HCT116 (cell line): ENCODE measurements at regions not wholly inside any gene's neighbourhood (a gene's known extent, or its start where the extent isn't known, plus 50 kb on each side); places are given as distances from the start of the nearest gene placed in this dataset.

Source experiments
- EZH2 ChIP-seq: fragments of 200-600 bp; sonication (generic); IDR thresholded peaks from 2 replicates; pipeline ENCODE4 v1.6.1; 2017; ENCODE audit warnings: antibody characterized with exemption, mixed run types
- POLR2AphosphoS5 ChIP-seq: IDR thresholded peaks from 2 replicates; pipeline ENCODE4 v1.6.1; 2011; ENCODE audit warnings: mild to moderate bottlenecking, low read depth, low read length, moderate library complexity
- YY1 ChIP-seq: IDR thresholded peaks from 2 replicates; pipeline ENCODE4 v1.6.1; 2011; ENCODE audit warnings: low read length, low read depth, moderate library complexity, mild to moderate bottlenecking; ENCODE audit not compliant: insufficient replicate concordance; ENCODE audit errors: extremely low read depth
- ZBTB33 ChIP-seq: IDR thresholded peaks from 2 replicates; pipeline ENCODE4 v1.6.1; 2011; ENCODE audit warnings: mild to moderate bottlenecking, low read length, moderate library complexity; ENCODE audit not compliant: insufficient replicate concordance; ENCODE audit errors: extremely low read depth
- TF ChIP-seq, protein P1 (sequence below), 3 experiments: fragments of 200-600 bp in 1 of 3; sonication (generic) in 1 of 3; IDR thresholded peaks in 2 of 3; conservative IDR thresholded peaks in 1 of 3; 2 replicates each; pipeline ENCODE4 v1.5.1; 2012 to 2017; ENCODE audit warnings: low read depth in 2 of 3, low read length in 2 of 3, antibody characterized with exemption in 1 of 3, borderline replicate concordance in 1 of 3, control low read depth in 1 of 3, mild to moderate bottlenecking in 1 of 3, mixed read lengths in 1 of 3, mixed run types in 1 of 3, moderate library complexity in 1 of 3; ENCODE audit not compliant: insufficient read depth in 1 of 3
- TF ChIP-seq, protein P2 (sequence below): IDR thresholded peaks from 2 replicates; pipeline ENCODE4 v1.6.1; 2012

DNA sequence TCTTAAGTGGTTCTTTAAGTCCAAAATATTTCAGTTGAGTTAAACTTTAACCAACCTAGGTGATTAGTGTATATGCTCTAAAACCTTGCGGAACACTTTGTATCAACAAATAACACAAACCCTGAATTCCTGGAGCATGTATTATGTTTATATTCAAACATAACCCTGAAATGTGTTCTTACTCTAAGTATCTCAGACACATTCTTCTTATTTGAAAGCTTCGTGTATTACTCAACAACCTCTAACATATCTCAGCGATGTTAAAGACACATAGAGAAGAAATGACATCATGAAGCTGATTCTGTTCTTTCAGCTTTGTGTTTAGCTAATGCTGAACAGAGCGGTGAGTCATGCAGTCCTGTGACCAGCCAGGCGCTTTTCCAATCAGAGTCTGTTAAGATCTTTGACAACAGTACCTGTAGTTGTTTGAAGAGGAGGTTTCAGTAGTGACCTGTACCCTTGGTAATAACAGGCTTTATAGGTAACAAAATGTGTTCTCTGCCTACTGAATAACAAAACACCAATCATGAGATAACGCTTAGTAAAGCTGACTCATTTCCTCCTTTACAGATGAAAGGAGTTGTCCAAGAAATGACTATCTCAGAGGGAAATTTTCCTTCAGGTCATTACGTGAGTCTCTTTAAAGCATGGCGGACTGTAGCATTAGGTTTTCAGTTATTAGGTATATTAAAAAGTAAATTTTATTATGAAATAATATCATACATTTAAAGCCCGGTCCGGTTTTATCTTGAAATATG lies 67.3 kb upstream of the KLF6 start (continued):
- TF ChIP-seq YY1 (peak; percentile 53), ZBTB33 (no peak), EZH2 (no peak), POLR2AphosphoS5 (peak; percentile 52)
- TF ChIP-seq, protein P1, sequence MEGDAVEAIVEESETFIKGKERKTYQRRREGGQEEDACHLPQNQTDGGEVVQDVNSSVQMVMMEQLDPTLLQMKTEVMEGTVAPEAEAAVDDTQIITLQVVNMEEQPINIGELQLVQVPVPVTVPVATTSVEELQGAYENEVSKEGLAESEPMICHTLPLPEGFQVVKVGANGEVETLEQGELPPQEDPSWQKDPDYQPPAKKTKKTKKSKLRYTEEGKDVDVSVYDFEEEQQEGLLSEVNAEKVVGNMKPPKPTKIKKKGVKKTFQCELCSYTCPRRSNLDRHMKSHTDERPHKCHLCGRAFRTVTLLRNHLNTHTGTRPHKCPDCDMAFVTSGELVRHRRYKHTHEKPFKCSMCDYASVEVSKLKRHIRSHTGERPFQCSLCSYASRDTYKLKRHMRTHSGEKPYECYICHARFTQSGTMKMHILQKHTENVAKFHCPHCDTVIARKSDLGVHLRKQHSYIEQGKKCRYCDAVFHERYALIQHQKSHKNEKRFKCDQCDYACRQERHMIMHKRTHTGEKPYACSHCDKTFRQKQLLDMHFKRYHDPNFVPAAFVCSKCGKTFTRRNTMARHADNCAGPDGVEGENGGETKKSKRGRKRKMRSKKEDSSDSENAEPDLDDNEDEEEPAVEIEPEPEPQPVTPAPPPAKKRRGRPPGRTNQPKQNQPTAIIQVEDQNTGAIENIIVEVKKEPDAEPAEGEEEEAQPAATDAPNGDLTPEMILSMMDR (IDR thresholded peaks at IDR 0.05 in 2 of 3, conservative IDR thresholded peaks at IDR 0.05 in 1 of 3; ENCODE audit: borderline replicate concordance in 1 of 3, insufficient read depth in 1 of 3, low read depth in 2 of 3, low read length in 2 of 3): no peak
- TF ChIP-seq, protein P2, sequence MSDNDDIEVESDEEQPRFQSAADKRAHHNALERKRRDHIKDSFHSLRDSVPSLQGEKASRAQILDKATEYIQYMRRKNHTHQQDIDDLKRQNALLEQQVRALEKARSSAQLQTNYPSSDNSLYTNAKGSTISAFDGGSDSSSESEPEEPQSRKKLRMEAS: peak; percentile 79
